ENCODE measurements at regions not wholly inside any gene's neighbourhood (a gene's known extent, or its start where the extent isn't known, plus 50 kb on each side); places are given as distances from the start of the nearest gene placed in this dataset.

GRCh38 chr5:54829102-54829501, 156.3 kb downstream of the ESM1 start:
- 91% methylated on average over 8 of the region's 8 CpGs for WGBS
- H3K4me1 ChIP-seq = no peaks in the 10 kb centered on the region
- H3K36me3 ChIP-seq = no peaks in the 10 kb centered on the region
- H3K27ac ChIP-seq = no peak overlapping the region
- no peaks in the 10 kb centered on the region for H3K27me3 ChIP-seq
- DNase-seq (ENCODE audit: low spot score in 2 of 2) = no peak
- H3K4me3 ChIP-seq = no peak overlapping the region
- no peaks in the 10 kb centered on the region for H3K9me3 ChIP-seq
- TF ChIP-seq EP300 (IDR thresholded peaks at IDR 0.05) (no peak), POLR2A (IDR thresholded peaks at IDR 0.05) (no peak), POLR2AphosphoS5 (IDR thresholded peaks at IDR 0.05) (no peak), CTCF (IDR thresholded peaks at IDR 0.05) (no peak)

DNA sequence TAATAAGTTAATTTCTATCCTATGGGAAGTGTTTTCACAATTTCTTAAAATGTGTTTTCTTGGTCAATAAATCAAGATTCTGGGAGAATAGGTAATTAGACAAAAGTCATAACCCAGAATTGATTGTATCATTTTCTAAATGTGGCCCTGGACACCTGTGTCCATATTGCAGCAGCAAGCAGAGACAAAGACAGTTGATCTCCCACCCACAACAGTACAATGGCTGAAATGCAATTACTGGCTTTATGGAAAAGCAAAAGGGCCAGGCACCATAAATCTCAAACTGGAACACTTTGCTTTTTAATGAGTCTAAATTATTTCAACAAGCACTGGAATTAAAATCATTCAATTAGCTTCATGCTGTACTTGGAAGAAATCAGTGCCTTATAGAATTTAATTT, 157.2 kb downstream of the ESM1 start:
- Histone ChIP-seq H3K27ac (no peak overlapping the region), H3K4me3 (no peak overlapping the region), H3K36me3 (no peaks in the 10 kb centered on the region), H3K27me3 (no peaks in the 10 kb centered on the region), H3K9me3 (no peaks in the 10 kb centered on the region), H3K4me1 (no peaks in the 10 kb centered on the region)
- no peak for DNase-seq (ENCODE audit: low spot score in 2 of 2)
- TF ChIP-seq CTCF (IDR thresholded peaks at IDR 0.05) (no peak), POLR2AphosphoS5 (IDR thresholded peaks at IDR 0.05) (no peak), POLR2A (IDR thresholded peaks at IDR 0.05) (no peak), EP300 (IDR thresholded peaks at IDR 0.05) (no peak)

DNA sequence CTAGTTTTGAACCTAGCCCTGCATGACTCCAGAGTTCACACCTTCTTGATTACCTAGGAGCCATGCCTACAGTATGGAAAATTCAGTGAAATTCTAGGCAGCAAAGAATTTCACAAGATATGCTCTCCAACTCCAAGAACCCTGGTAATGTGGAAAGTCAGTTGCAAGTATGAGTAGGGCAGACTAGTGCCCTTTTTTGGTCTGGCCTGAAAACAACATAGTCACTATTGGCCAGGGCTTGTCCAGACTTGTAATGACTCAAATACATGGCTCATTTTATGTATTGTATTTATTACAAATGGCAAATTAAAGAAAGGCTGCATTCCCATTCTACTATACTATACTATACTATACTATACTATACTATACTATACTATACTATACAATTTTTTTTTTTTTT, 160.4 kb downstream of the ESM1 start:
- Histone ChIP-seq H3K36me3 (no peaks in the 10 kb centered on the region), H3K4me3 (no peak overlapping the region), H3K27ac (no peak overlapping the region), H3K9me3 (no peaks in the 10 kb centered on the region), H3K27me3 (no peaks in the 10 kb centered on the region), H3K4me1 (no peaks in the 10 kb centered on the region)
- TF ChIP-seq EP300 (IDR thresholded peaks at IDR 0.05) (no peak), CTCF (IDR thresholded peaks at IDR 0.05) (no peak), POLR2A (IDR thresholded peaks at IDR 0.05) (no peak), POLR2AphosphoS5 (IDR thresholded peaks at IDR 0.05) (no peak)
- no peak for DNase-seq (ENCODE audit: low spot score in 2 of 2)

- Histone ChIP-seq H3K36me3 (no peaks in the 10 kb centered on the region), H3K4me3 (no peak overlapping the region), H3K27ac (no peak overlapping the region), H3K27me3 (no peaks in the 10 kb centered on the region), H3K9me3 (no peaks in the 10 kb centered on the region), H3K4me1 (no peaks in the 10 kb centered on the region)
- DNase-seq (ENCODE audit: low spot score in 2 of 2) = no peak
- TF ChIP-seq EP300 (IDR thresholded peaks at IDR 0.05) = no peak
- TF ChIP-seq CTCF (IDR thresholded peaks at IDR 0.05) = no peak
- TF ChIP-seq POLR2A (IDR thresholded peaks at IDR 0.05) = no peak
- TF ChIP-seq POLR2AphosphoS5 (IDR thresholded peaks at IDR 0.05) = no peak
These were observed 162.4 kb downstream of the ESM1 start for GRCh38 chr5:54823006-54823405.

DNA sequence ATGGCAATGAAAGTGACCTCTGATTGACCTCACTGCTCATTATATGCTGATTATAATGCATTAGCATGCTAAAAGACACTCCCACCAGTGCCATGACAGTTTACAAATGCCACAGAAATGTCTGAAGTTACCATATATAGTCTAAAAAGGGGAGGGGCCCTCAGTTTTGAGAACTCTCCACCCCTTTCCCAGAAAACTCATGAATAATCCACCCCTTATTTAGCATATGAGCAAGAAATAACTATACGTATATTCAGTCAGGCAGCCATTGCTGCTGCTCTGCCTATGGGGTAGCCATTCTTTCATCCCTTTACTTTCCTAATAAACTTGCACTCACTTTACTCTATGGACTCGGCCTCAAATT, 163.1 kb downstream of the ESM1 start:
- no peak for DNase-seq (ENCODE audit: low spot score in 2 of 2)
- no peaks in the 10 kb centered on the region for H3K27me3 ChIP-seq
- H3K36me3 ChIP-seq = no peaks in the 10 kb centered on the region
- TF ChIP-seq POLR2AphosphoS5 (IDR thresholded peaks at IDR 0.05) (no peak), CTCF (IDR thresholded peaks at IDR 0.05) (no peak), POLR2A (IDR thresholded peaks at IDR 0.05) (no peak), EP300 (IDR thresholded peaks at IDR 0.05) (no peak)
- WGBS = 91% methylated on average over 2 of the region's 2 CpGs
- H3K4me1 ChIP-seq = no peaks in the 10 kb centered on the region
- H3K4me3 ChIP-seq = no peak overlapping the region
- H3K9me3 ChIP-seq = no peaks in the 10 kb centered on the region
- H3K27ac ChIP-seq = no peak overlapping the region

Data from suprapubic skin (tissue), 4 donors.